Stimulated activated CD8-positive, alpha-beta memory T cell treated with anti-CD3 and anti-CD28 coated beads, Interleukin-4, amount 100 ng/mL, for 1 hour (primary cell): ENCODE measurements at regions not wholly inside any gene's neighbourhood (a gene's known extent, or its start where the extent isn't known, plus 50 kb on each side); places are given as distances from the start of the nearest gene placed in this dataset.
"Not testable (repeated sequence)": the region's sequence is repeated elsewhere in the genome, so short reads cannot be mapped to it uniquely, and the experiment has no call there.

Experiments used
- DNase-seq, 2 donors: peaks; one replicate each; pipeline ENCODE4 v3.0.0-alpha.2; 2020; ENCODE audit warnings: low read depth in 2 of 2, low spot score in 1 of 2

DNA sequence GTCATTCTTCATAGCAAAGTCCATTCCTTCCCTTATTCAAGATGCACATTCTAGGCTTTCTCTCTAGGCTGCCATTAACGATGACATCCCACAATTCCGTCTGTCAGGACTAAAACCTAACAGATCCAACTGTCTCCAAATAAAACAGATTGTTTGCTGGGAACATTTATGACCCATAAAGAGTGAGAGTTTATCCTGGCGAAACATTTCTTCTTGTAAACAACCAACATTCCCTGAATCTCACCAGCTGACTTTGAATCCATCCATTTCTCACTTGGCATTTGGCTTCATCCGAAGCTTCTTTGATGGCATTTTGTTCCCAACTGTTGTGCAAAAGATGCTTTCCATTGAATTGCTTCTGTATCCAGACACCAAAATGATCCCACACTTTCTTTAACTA, 93.1 kb downstream of the OLIG3 start:
- DNase-seq = no peak

GRCh38 chr6:137399881-137400443, 94.2 kb downstream of the OLIG3 start:
- no peak for DNase-seq

- no peak for DNase-seq
These were observed 98.9 kb downstream of the OLIG3 start for GRCh38 chr6:137395316-137395715.

DNA sequence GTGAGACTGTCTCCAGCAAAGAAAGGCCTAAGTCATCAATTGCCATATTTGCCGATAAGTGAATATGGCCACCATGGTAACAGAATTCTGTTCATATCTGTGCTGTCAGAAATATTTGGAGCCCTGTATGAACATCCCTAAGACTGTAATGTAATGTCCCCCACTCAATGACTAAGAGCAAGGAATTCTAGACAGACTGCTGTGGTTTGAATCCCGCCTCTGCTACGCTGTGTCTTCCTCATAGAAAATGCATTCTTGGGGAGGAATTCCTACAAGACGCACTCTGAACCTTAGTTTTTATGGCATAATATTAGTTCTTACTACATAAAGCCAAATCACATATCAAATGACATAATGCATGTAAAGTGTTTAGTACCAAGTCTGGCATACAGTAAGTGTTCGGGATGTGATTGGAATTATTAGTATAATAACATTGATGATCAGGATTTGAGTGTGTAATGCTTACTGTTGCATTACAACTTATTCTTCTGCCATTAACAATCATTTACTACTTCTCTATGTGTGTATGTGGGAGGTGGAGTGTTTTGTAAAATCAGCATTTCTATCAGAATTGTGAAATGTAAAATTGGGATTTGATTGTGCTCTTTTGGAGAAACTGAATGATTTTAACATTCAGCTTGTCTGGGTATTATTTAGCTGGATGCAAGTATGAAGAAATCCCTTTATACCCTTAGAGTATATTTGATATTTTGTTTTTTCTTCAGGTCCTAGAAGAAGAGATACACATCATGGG, 103.0 kb downstream of the OLIG3 start:
- no peak for DNase-seq

- DNase-seq = no peak
These were observed 103.9 kb downstream of the OLIG3 start for GRCh38 chr6:137390334-137390733.

GRCh38 chr6:137389150-137389704, 105.0 kb downstream of the OLIG3 start:
- peak; percentile 33 to 39 for DNase-seq

DNA sequence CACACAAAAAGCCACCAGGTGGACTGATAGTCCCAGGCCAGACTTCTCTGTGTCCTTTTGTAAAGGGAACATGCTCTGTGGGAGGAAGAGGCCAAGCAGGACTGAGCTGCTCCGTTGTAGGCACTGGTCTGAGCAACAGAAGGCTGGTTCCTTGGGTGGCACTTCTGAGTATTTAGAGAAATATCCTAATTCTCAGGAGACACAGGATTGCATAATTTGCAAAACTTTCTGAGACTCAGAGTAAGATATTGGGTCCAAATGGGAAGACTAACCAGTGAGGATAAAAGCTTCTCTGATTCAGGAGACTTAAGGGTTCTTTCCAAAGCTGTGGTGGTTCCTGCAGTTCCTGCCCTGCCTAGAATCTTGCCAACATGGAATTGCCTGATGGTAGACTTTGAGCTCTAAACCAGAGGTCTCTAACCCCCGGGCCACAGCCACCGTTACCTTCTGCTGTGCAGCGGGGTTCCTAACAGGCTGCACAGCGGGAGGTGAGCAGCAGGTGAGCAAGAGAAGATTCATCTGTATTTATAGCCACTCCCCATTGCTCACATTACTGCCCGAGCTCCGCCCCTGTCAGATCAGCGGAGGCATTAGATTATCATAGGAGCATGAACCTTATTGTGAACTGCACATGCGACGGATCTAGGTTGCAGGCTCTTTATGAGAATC, 107.0 kb downstream of the OLIG3 start:
- no peak for DNase-seq

GRCh38 chr6:137383287-137383686, 110.9 kb downstream of the OLIG3 start:
- DNase-seq = not testable (repeated sequence)

DNA sequence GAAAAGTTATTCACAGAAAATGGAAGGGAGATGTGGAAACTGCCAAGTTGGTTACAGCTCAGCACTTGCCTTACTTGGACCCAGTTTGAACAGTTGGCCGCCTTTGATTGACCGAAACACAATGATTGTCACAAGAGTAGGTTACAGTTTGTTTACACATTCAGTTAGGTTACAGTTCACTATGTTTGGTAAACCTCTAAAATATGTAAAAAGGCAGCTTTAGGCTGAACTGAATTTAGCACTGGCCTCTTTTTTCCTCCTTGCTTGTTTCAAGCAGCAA, 116.2 kb downstream of the OLIG3 start:
- DNase-seq = no peak

- DNase-seq = no peak
These were observed 120.9 kb downstream of the OLIG3 start for GRCh38 chr6:137373296-137373695.

DNA sequence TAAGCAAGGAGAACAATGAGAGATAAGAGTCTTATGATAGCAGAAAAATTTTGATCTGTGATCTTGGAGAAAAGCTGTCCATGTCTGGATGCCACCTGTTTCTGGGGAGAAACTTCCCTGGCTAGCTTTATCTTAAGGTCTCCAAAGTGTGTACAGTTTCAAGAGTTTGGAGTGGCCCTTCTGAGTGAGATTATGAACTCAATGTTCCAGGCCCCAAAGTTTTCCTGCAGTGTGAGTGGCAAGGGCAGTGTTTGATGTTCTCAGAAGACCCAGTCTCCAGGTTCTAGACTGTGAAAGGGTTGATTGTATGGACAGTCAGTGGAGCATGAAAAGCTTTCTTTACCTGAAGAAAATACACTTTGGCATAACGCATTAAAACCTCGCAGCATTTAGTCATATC, 121.7 kb downstream of the OLIG3 start:
- no peak for DNase-seq

DNA sequence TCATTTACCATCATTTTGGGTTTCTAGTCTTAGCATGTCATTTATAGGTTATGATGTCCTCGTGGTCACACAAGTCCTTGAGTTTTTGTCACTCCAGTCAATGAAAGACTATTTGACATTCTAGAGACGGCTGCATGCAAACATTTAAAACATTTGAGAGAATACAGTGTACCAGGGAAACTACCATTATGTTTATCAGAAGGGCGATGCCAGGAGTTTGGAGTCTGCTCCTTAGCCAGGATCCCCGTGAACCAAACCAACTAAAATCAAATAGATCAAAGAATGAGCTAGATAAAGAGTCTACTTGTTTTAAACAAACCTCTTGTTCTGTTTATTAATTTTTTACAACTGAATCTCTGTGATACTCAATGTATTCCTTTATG, 122.6 kb downstream of the OLIG3 start:
- DNase-seq = no peak

- no peak for DNase-seq
These were observed 123.1 kb downstream of the OLIG3 start for GRCh38 chr6:137370871-137371633.

DNA sequence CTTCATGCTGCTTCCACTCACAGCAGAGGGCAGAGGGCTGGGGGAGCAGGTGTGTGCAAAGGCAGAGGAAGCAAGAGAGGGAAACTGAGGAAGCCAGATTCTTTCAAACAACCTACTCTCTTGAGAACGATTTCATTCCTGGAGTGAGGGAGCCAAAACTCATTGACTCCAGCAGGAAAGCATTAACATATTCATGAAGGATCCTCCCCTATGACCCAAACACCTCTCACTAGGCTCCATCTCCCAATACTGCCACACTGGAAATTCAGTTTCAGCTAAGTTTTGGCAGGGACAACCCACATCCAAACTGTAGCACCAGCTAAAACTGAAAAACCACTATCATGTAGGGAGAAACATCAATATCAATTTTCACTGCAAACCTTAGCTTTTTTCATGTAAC, 125.1 kb downstream of the OLIG3 start:
- no peak for DNase-seq

DNA sequence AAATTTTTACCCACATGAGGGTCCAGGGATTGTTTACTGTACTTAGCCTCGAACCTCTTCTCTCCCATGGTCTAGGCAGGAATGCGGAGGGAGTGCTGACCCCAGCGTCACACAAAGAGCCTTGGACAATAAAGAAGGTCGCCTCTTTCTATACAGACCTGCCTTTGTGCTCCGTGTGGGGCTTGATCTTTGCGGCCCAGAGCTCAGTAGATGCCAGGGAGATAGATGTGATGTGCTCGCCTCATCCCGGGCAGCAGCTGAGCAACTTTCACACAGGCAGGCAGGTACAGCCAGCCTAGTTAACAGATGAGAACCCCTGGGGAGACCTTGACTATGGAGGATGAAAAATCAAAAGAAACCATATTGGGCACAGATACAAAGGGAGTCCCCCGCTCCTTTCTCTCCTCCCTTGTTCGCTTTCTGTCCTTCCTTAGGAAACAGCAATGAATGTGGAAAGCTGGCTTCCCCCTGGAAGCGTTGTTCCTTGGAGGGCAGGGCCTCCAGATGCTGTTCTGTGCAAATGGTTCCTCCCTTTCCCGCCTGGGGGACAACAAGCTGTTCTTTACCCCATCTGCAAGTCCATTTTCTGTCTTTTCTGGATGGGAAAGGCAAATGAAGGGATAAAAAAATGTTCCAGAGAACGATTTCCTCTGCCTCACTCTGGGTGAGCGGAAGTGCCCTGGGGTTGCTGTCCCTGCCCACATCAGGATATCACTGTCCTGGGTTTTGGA, 128.3 kb downstream of the OLIG3 start:
- no peak for DNase-seq

GRCh38 chr6:137363805-137364138, 130.4 kb downstream of the OLIG3 start:
- DNase-seq = no peak

GRCh38 chr6:137362878-137363804, 131.1 kb downstream of the OLIG3 start:
- DNase-seq = no peak

GRCh38 chr6:137361701-137362100, 132.5 kb downstream of the OLIG3 start:
- DNase-seq = no peak

DNA sequence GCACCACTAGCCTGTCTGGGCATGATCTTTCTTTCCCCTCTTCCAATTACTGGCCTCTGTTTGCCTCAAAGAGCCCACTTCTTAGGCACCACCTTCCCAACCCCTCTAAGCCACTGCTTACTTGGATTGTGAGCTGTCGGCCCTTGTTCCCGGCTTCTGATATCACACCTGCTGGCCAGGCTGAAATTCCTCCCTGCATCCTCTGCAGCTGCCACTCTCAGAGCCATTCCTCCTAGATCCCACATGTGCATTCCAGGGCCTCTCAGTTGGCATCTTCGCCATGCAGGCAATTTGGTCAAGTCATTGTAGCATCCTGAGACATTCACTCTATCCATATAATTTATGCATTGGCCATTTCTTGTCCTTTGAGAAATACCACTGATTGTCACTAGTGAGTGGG, 135.9 kb downstream of the OLIG3 start:
- DNase-seq = no peak

- no peak for DNase-seq
These were observed 136.3 kb downstream of the OLIG3 start for GRCh38 chr6:137357948-137358266.
